ENCODE measurements at regions not wholly inside any gene's neighbourhood (a gene's known extent, or its start where the extent isn't known, plus 50 kb on each side); places are given as distances from the start of the nearest gene placed in this dataset.
"Not testable (repeated sequence)": the region's sequence is repeated elsewhere in the genome, so short reads cannot be mapped to it uniquely, and the experiment has no call there.

DNA sequence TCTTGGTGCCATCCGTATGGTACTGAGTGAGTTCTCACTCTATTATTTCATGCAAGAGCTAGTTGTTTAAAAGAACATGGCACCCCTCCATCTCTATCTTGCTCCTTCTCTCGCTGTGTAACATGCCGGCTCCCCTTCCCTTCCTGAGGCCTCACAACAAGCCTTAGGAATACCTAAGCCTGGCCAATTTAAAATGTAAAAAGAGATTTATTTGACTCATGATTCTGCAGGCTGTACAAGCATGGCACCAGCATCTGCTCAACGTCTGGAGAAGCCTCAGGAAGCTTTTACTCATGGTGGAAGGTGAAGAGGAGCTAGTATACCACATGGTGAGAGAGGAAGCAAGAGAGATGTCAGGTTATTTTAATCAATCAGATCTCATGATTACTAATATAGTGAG, 90.4 kb upstream of the NUDT10 start:
- Histone ChIP-seq H3K36me3 (ENCODE audit: control insufficient read depth, insufficient read depth, low read length) (no peaks in the 10 kb centered on the region), H3K9me1 (ENCODE audit: control insufficient read depth, insufficient read depth, low read length) (no peaks in the 10 kb centered on the region), H3K27me3 (ENCODE audit: control insufficient read depth in 2 of 2, insufficient read depth in 2 of 2, low read length in 2 of 2) (no peaks in the 10 kb centered on the region), H3K4me2 (ENCODE audit: insufficient read depth, low read length) (no peak overlapping the region), H3K27ac (ENCODE audit: extremely low read depth, low read depth, low read length) (no peak overlapping the region), H3K79me2 (ENCODE audit: control insufficient read depth, insufficient read depth, low read length) (no peaks in the 10 kb centered on the region), H3K9ac (ENCODE audit: insufficient read depth in 1 of 2, low read depth in 2 of 2, low read length in 2 of 2) (no peak overlapping the region), H4K20me1 (replicated peaks; ENCODE audit: control insufficient read depth, insufficient read depth, low read length) (no peaks in the 10 kb centered on the region), H3K9me3 (replicated peaks; ENCODE audit: control insufficient read depth, insufficient read depth, low read depth, low read length) (no peaks in the 10 kb centered on the region), H3K4me3 (no peak overlapping the region), H3K4me1 (replicated peaks in 1 of 2; ENCODE audit: control insufficient read depth in 2 of 2, insufficient read depth in 2 of 2, low read length in 2 of 2) (no peaks in the 10 kb centered on the region), H2AFZ (ENCODE audit: low read depth, low read length) (no peak overlapping the region)
- WGBS (ENCODE audit: insufficient coverage, low coverage, missing lambda C conversion rate): 0% methylated on average over 1 of the region's 4 CpGs
- no peak for TF ChIP-seq PHF20 (IDR thresholded peaks at IDR 0.05; ENCODE audit: partially characterized antibody)
- no peak for TF ChIP-seq E2F4 (CRISPR knock-in tag; IDR thresholded peaks at IDR 0.05; ENCODE audit: low read depth)
- 0 out of 2 replicates have a peak, but pooled peaks have one; percentile 37 for TF ChIP-seq ZNF274 (IDR thresholded peaks at IDR 0.05; ENCODE audit: borderline replicate concordance, low read depth, low read length)
- BruUV-seq (replicated peaks): no TSS peak
- ChIA-PET CTCF (ENCODE audit: low intra/inter-chr PET ratio) (no interaction called here), POLR2A (no interaction called here)
- DNase-seq (ENCODE audit: extremely low read depth in 1 of 4, low spot score in 3 of 4): no peak
- in situ Hi-C loops (cut with MboI) (no loop called here), intact Hi-C loops (cut with micrococcal nuclease) (no loop called here)
- no peak for FAIRE-seq
- ATAC-seq: no peak

DNA sequence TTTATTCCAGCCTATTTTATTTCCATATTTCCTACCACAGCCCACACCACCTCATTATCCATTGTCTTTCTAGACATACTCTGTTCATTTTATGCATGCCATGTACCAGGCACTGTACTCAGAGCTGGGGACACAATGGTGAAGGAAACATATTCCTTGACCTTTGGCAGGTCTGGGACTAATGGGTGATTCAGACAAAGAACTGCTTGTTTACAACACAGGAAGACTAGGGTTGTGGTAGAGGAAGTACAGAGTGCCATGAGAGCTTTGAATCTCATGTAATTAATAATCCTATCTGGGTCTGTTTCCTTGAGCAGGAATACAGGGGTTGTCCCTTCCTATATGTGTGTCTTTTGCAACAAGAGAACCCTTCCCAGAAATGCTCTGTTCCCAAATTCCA, 75.1 kb upstream of the NUDT10 start:
- H3K79me2 ChIP-seq (ENCODE audit: control insufficient read depth, insufficient read depth, low read length): no peaks in the 10 kb centered on the region
- no peak overlapping the region for H3K4me3 ChIP-seq
- H4K20me1 ChIP-seq (replicated peaks; ENCODE audit: control insufficient read depth, insufficient read depth, low read length): no peaks in the 10 kb centered on the region
- no peak overlapping the region for H3K4me2 ChIP-seq (ENCODE audit: insufficient read depth, low read length)
- H3K4me1 ChIP-seq (replicated peaks in 1 of 2; ENCODE audit: control insufficient read depth in 2 of 2, insufficient read depth in 2 of 2, low read length in 2 of 2): no peaks in the 10 kb centered on the region
- BruUV-seq (replicated peaks): no TSS peak
- TF ChIP-seq CAMTA2 (CRISPR knock-in tag; conservative IDR thresholded peaks at IDR 0.05): no peak
- no peak for TF ChIP-seq ZNF23 (CRISPR knock-in tag; IDR thresholded peaks at IDR 0.05)
- no peak for TF ChIP-seq TCF7 (IDR thresholded peaks at IDR 0.05; ENCODE audit: borderline replicate concordance)
- TF ChIP-seq CBX3 (IDR thresholded peaks at IDR 0.05; ENCODE audit: borderline replicate concordance in 1 of 2, low read length in 2 of 2): no peak
- no peak for TF ChIP-seq GTF2A2 (tag; IDR thresholded peaks at IDR 0.05)
- no peak for TF ChIP-seq FOXO4 (CRISPR knock-in tag; IDR thresholded peaks at IDR 0.05)
- H2AFZ ChIP-seq (ENCODE audit: low read depth, low read length): no peak overlapping the region
- no peaks in the 10 kb centered on the region for H3K27me3 ChIP-seq (ENCODE audit: control insufficient read depth in 2 of 2, insufficient read depth in 2 of 2, low read length in 2 of 2)
- in situ Hi-C loops (cut with MboI): no loop called here
- no peak overlapping the region for H3K27ac ChIP-seq (ENCODE audit: extremely low read depth, low read depth, low read length)
- ChIA-PET CTCF (ENCODE audit: low intra/inter-chr PET ratio) (no interaction called here), POLR2A (no interaction called here)
- no peak for FAIRE-seq
- H3K9me1 ChIP-seq (ENCODE audit: control insufficient read depth, insufficient read depth, low read length): no peaks in the 10 kb centered on the region
- DNase-seq (ENCODE audit: extremely low read depth in 1 of 4, low spot score in 3 of 4): no peak
- H3K9ac ChIP-seq (ENCODE audit: insufficient read depth in 1 of 2, low read depth in 2 of 2, low read length in 2 of 2): no peak overlapping the region
- no peaks in the 10 kb centered on the region for H3K36me3 ChIP-seq (ENCODE audit: control insufficient read depth, insufficient read depth, low read length)
- H3K9me3 ChIP-seq (replicated peaks; ENCODE audit: control insufficient read depth, insufficient read depth, low read depth, low read length): no peaks in the 10 kb centered on the region
- intact Hi-C loops (cut with micrococcal nuclease): no loop called here
- no peak for ATAC-seq

GRCh38 chrX:51262271-51262670, 70.4 kb upstream of the NUDT10 start:
- in situ Hi-C loops (cut with MboI); FAIRE-seq; H3K4me2 ChIP-seq (ENCODE audit: insufficient read depth, low read length); H2AFZ ChIP-seq (ENCODE audit: low read depth, low read length); POLR2A ChIA-PET; H3K27me3 ChIP-seq (ENCODE audit: control insufficient read depth in 2 of 2, insufficient read depth in 2 of 2, low read length in 2 of 2); H3K36me3 ChIP-seq (ENCODE audit: control insufficient read depth, insufficient read depth, low read length); H3K9me3 ChIP-seq (replicated peaks; ENCODE audit: control insufficient read depth, insufficient read depth, low read depth, low read length); BruUV-seq (replicated peaks); H3K4me1 ChIP-seq (replicated peaks in 1 of 2; ENCODE audit: control insufficient read depth in 2 of 2, insufficient read depth in 2 of 2, low read length in 2 of 2); DNase-seq (ENCODE audit: extremely low read depth in 1 of 4, low spot score in 3 of 4); H3K4me3 ChIP-seq; H4K20me1 ChIP-seq (replicated peaks; ENCODE audit: control insufficient read depth, insufficient read depth, low read length); ATAC-seq; H3K27ac ChIP-seq (ENCODE audit: extremely low read depth, low read depth, low read length); CTCF ChIA-PET (ENCODE audit: low intra/inter-chr PET ratio); H3K9ac ChIP-seq (ENCODE audit: insufficient read depth in 1 of 2, low read depth in 2 of 2, low read length in 2 of 2); H3K9me1 ChIP-seq (ENCODE audit: control insufficient read depth, insufficient read depth, low read length); H3K79me2 ChIP-seq (ENCODE audit: control insufficient read depth, insufficient read depth, low read length); intact Hi-C loops (cut with micrococcal nuclease): not testable (repeated sequence)
- 0% methylated on average over 6 of the region's 13 CpGs for WGBS (ENCODE audit: insufficient coverage, low coverage, missing lambda C conversion rate)
